Vagina (tissue), 2 donors: ENCODE measurements at regions not wholly inside any gene's neighbourhood (a gene's known extent, or its start where the extent isn't known, plus 50 kb on each side); places are given as distances from the start of the nearest gene placed in this dataset.

ENCODE experiments used
- CTCF ChIP-seq, 3 experiments: fragments of 450-650 bp in 2 of 3; fragments of 200-600 bp in 1 of 3; sonication (generic) in 1 of 3; IDR thresholded peaks; one replicate each; pipeline ENCODE4 v1.5.1; 2017 to 2019; ENCODE audit warnings: antibody characterized with exemption in 3 of 3, mild to moderate bottlenecking in 2 of 3, moderate library complexity in 2 of 3
- POLR2A ChIP-seq, 2 donors: fragments of 450-650 bp; IDR thresholded peaks; one replicate each; pipeline ENCODE4 v1.6.1; 2017; ENCODE audit warnings: antibody characterized with exemption in 2 of 2, mild to moderate bottlenecking in 2 of 2, moderate library complexity in 2 of 2

DNA sequence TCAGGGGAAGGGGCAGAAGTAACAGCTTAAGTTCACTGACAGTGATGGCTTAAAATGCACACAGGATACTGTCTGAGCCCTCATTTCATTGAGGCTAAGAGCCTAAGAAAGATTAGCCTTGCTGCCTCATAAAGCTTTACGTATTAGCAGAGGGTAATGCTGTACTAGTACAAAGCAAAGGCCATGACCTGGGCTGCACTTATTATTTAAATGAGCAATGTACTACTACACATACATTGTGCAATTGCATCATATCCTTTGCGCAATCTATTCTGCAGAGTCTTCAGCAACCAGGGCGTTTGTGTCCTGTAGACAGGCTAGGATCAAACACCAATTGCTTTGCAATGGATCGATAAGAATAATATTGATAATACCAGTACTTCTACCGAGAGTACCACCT is 221.8 kb downstream of the TPRG1 start:
- no peak for TF ChIP-seq CTCF (IDR thresholded peaks at IDR 0.05)
- TF ChIP-seq POLR2A (IDR thresholded peaks at IDR 0.05), result no peak
